Astrocyte (in vitro differentiated cells and primary cell): ENCODE measurements at regions not wholly inside any gene's neighbourhood (a gene's known extent, or its start where the extent isn't known, plus 50 kb on each side); places are given as distances from the start of the nearest gene placed in this dataset.

Experiments
- CTCF ChIP-seq: IDR thresholded peaks from 2 replicates; pipeline ENCODE4 v1.5.1; 2011; ENCODE audit warnings: low read depth, mild to moderate bottlenecking, inconsistent platforms, low read length, moderate library complexity; ENCODE audit not compliant: insufficient read depth
- EZH2 ChIP-seq: IDR thresholded peaks from 2 replicates; pipeline ENCODE4 v1.6.1; 2012; ENCODE audit warnings: mild to moderate bottlenecking, low read length, inconsistent platforms; ENCODE audit not compliant: insufficient read depth

- no peak for TF ChIP-seq CTCF
- TF ChIP-seq EZH2, result no peak
These were observed 605.3 kb upstream of the ZNF804A start for GRCh38 chr2:183993052-183993451.
